NCI-H226 (cell line): ENCODE measurements at regions not wholly inside any gene's neighbourhood (a gene's known extent, or its start where the extent isn't known, plus 50 kb on each side); places are given as distances from the start of the nearest gene placed in this dataset.

Experiments
- DNase-seq: peaks from one replicate; pipeline ENCODE4 v3.0.0-alpha.2; 2015

GRCh38 chr2:181841079-181841478, 50.5 kb upstream of the ITPRID2 start:
- no peak for DNase-seq
